Hepatocyte (in vitro differentiated cells): ENCODE measurements at regions not wholly inside any gene's neighbourhood (a gene's known extent, or its start where the extent isn't known, plus 50 kb on each side); places are given as distances from the start of the nearest gene placed in this dataset.

Experiments used
- EZH2phosphoT487 ChIP-seq: fragments of 200-600 bp; sonication (generic); IDR thresholded peaks from one replicate; pipeline ENCODE4 v1.6.1; 2018; ENCODE audit warnings: antibody characterized with exemption, mild to moderate bottlenecking, low read depth, moderate library complexity; ENCODE audit not compliant: unreplicated experiment, severe bottlenecking
- TF ChIP-seq, protein P1 (sequence below): fragments of 200-600 bp; sonication (generic); IDR thresholded peaks from 2 replicates; pipeline ENCODE4 v1.5.1; 2016; ENCODE audit warnings: antibody characterized with exemption, mild to moderate bottlenecking; ENCODE audit not compliant: poor library complexity

DNA sequence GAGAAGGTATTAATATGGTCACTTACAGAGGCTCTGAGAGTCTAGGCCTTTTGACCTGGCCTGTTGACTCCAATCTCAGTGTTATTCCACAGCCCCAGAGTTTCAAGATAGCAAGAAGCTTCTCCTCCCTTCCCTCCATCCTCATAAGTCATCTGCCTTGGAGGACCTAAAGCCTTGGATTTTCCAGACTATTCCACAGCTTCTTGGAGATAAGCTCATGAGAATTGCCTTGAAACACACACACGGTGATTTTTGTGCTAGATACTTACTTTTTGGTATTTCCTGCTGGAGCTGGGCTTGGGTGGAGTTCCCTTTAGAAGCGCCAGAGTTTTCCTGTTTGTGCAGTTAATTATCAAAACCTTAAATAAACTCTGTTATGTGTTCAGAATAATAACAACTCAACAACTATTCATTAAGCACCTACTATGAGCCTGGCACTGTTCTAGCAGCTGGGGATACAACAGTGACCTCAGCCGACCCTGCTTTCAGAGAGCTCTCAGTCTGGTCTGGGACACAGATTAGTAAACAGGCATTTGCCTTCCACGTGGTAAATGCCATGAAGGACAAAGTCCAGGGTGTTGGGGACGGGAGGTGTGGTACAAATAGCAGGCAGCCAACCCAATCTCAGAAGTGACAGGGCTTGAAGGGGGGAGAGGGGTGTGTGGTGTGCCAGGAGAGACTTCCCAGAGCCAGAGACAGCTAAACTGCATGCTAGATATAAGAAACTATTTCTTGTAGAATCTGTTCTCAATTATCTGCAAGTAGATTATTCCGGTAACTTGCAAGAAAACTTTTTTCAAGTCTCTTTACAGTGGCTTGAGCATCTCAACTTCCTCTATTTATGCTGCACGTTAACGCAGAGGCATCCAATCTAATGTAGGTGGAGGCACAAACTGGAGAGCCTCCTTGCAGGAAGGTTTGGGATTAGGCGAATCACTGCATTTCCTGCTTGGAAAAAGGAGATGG lies 55.9 kb upstream of the KLF9 start:
- TF ChIP-seq, protein P1, sequence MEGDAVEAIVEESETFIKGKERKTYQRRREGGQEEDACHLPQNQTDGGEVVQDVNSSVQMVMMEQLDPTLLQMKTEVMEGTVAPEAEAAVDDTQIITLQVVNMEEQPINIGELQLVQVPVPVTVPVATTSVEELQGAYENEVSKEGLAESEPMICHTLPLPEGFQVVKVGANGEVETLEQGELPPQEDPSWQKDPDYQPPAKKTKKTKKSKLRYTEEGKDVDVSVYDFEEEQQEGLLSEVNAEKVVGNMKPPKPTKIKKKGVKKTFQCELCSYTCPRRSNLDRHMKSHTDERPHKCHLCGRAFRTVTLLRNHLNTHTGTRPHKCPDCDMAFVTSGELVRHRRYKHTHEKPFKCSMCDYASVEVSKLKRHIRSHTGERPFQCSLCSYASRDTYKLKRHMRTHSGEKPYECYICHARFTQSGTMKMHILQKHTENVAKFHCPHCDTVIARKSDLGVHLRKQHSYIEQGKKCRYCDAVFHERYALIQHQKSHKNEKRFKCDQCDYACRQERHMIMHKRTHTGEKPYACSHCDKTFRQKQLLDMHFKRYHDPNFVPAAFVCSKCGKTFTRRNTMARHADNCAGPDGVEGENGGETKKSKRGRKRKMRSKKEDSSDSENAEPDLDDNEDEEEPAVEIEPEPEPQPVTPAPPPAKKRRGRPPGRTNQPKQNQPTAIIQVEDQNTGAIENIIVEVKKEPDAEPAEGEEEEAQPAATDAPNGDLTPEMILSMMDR = no peak
- TF ChIP-seq EZH2phosphoT487 = no peak
